ENCODE measurements at regions not wholly inside any gene's neighbourhood (a gene's known extent, or its start where the extent isn't known, plus 50 kb on each side); places are given as distances from the start of the nearest gene placed in this dataset.

DNA sequence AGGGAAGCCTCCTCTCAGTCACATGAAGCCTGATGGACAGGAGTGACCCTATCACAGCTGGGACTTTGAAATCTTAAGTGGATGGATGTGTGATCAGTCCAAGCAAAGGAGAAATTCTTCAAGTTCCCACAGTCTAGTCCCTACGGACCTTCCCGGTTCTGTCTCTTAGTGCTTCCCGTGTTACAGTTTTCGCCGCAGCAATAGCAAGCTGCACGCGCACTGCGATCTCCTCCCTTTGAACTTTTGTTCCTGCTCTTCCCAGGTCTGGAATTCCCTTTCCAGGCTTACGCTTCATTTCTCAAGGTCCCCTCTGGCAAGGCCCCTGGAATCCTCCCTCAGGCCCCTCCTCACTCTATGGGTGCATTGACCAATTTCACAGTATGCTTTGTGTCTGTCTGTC, 89.2 kb downstream of the VEGFA start:
- DNase-seq (ENCODE audit: insufficient read length, low spot score, missing footprints) = no peak
- H3K9me3 ChIP-seq (ENCODE audit: low read depth, low read length) = no peaks in the 10 kb centered on the region
- peaks cover 12% of the 10 kb centered on the region for H3K27me3 ChIP-seq (ENCODE audit: insufficient read depth, low read length)
- no peak overlapping the region for H3K4me3 ChIP-seq (ENCODE audit: insufficient read depth, low read length)
- no peaks in the 10 kb centered on the region for H3K36me3 ChIP-seq (ENCODE audit: insufficient read depth, low read length)
- H3K4me1 ChIP-seq (ENCODE audit: insufficient read depth, low read length) = no peaks in the 10 kb centered on the region
- no peak overlapping the region for H3K4me2 ChIP-seq (ENCODE audit: insufficient read depth, low read length)
- H3K79me2 ChIP-seq (ENCODE audit: insufficient read depth, low read length) = no peaks in the 10 kb centered on the region
- no peak overlapping the region for H3K27ac ChIP-seq (ENCODE audit: low read depth, low read length)
- H2AFZ ChIP-seq (ENCODE audit: low read length) = no peak overlapping the region
- no peaks in the 10 kb centered on the region for H4K20me1 ChIP-seq (ENCODE audit: insufficient read depth, low read length)
- TF ChIP-seq, protein P1, sequence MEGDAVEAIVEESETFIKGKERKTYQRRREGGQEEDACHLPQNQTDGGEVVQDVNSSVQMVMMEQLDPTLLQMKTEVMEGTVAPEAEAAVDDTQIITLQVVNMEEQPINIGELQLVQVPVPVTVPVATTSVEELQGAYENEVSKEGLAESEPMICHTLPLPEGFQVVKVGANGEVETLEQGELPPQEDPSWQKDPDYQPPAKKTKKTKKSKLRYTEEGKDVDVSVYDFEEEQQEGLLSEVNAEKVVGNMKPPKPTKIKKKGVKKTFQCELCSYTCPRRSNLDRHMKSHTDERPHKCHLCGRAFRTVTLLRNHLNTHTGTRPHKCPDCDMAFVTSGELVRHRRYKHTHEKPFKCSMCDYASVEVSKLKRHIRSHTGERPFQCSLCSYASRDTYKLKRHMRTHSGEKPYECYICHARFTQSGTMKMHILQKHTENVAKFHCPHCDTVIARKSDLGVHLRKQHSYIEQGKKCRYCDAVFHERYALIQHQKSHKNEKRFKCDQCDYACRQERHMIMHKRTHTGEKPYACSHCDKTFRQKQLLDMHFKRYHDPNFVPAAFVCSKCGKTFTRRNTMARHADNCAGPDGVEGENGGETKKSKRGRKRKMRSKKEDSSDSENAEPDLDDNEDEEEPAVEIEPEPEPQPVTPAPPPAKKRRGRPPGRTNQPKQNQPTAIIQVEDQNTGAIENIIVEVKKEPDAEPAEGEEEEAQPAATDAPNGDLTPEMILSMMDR (IDR thresholded peaks at IDR 0.05; ENCODE audit: extremely low read depth, low read depth, low read length) = no peak

DNA sequence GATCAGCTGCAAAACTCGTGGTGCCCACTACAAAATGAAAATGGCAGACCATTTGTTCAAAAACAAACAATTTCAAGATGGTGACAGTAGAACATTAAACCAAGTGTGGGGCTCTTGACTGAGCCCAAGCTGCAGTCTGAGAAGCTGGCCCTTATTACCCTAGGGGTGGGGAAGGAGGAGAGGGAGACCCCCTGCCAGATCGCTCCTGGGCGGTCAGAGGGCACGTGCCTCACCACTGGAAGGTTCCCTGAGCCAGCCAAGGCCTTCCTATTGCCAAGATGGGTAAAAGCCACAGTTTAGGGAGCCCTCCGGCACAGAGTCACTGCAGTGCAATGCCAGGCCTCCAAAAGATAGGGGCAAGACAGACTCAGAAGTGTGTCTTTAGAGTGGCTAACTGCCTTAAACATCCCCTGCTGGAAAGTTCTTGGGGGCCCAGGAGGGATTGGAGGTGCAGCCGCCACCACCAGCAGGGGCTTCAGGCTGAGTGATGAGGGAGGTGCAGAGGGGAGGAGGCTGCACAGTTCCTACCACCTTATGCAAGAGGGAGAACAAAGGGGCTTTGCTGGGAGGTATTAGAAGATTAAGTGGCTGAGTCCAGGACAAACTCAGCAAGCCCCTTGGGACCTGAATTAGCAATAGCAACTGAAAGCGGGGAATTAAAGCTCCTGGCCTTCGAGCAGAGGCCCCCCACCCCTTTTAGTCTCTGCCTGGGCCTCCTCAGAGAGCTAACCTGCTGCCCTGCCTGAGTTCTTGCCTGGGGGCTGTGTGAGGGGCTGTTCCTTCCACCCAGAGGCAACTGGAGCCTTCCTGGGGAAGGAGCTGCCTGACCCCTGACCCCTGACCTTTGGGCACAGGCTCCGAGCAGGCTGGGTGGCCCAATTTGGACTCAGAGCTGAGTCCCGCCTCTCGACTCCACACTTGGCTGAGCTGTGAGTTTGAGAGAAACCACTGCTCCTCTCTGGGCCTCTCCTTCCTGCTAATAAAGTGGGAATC, 88.4 kb downstream of the VEGFA start:
- Histone ChIP-seq H3K27me3 (ENCODE audit: insufficient read depth, low read length) (peaks cover 7% of the 10 kb centered on the region), H3K9me3 (ENCODE audit: low read depth, low read length) (no peaks in the 10 kb centered on the region), H3K4me3 (ENCODE audit: insufficient read depth, low read length) (no peak overlapping the region)

DNA sequence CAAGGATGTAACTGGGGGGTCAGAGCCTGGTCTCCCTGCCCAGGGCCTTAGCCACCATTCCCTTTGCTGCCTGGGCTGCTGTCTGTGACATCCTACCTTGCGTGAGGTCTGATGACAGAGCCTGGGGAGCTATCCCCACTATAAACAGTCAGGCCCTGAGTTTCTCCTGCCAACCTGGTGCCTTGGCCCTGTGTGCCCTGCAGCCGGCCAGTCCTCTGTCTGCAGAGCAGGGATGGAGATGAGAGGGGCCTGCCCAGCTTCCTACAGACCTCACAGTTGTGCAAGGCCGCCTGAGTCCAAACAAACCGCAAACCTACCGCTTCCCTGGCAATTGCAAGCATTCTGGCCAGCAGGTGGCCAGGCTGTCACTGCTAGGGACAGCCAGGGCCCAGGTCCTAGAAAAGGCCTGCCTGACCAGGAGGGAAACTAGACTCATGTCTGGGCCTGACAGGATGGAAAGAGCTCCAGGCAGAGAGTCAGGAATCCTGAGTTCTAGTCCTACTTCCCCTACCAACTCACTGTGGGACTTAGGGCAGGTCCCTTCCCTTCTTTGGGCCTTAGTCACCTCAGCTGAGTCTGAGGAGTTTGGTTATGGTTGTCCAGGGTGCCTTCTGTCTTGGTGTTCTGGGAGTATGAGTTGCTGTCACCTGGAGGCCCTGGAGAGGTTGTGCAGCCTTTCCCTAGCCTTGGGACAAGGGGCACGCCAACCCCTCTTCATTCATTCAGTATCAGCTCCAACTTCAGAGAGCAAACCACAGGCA, 86.2 kb downstream of the VEGFA start:
- no peak for DNase-seq (ENCODE audit: insufficient read length, low spot score, missing footprints)
- Histone ChIP-seq H3K27ac (ENCODE audit: low read depth, low read length) (no peak overlapping the region), H2AFZ (ENCODE audit: low read length) (no peak overlapping the region), H3K79me2 (ENCODE audit: insufficient read depth, low read length) (no peaks in the 10 kb centered on the region), H3K27me3 (ENCODE audit: insufficient read depth, low read length) (no peaks in the 10 kb centered on the region), H3K4me1 (ENCODE audit: insufficient read depth, low read length) (peaks cover 8% of the 10 kb centered on the region), H3K36me3 (ENCODE audit: insufficient read depth, low read length) (no peaks in the 10 kb centered on the region), H4K20me1 (ENCODE audit: insufficient read depth, low read length) (no peaks in the 10 kb centered on the region), H3K4me3 (ENCODE audit: insufficient read depth, low read length) (no peak overlapping the region), H3K4me2 (ENCODE audit: insufficient read depth, low read length) (no peak overlapping the region), H3K9me3 (ENCODE audit: low read depth, low read length) (no peaks in the 10 kb centered on the region)
- TF ChIP-seq, protein P1 (IDR thresholded peaks at IDR 0.05; ENCODE audit: extremely low read depth, low read depth, low read length) = peak; percentile 31

More for the DNA sequence above, 88.4 kb downstream of the VEGFA start:
- Histone ChIP-seq H3K79me2 (ENCODE audit: insufficient read depth, low read length) (no peaks in the 10 kb centered on the region), H3K4me1 (ENCODE audit: insufficient read depth, low read length) (no peaks in the 10 kb centered on the region), H3K4me2 (ENCODE audit: insufficient read depth, low read length) (no peak overlapping the region), H3K27ac (ENCODE audit: low read depth, low read length) (no peak overlapping the region), H4K20me1 (ENCODE audit: insufficient read depth, low read length) (no peaks in the 10 kb centered on the region), H2AFZ (ENCODE audit: low read length) (no peak overlapping the region), H3K36me3 (ENCODE audit: insufficient read depth, low read length) (no peaks in the 10 kb centered on the region)
- DNase-seq (ENCODE audit: insufficient read length, low spot score, missing footprints) = no peak
- TF ChIP-seq, protein P1 (IDR thresholded peaks at IDR 0.05; ENCODE audit: extremely low read depth, low read depth, low read length) = no peak

DNA sequence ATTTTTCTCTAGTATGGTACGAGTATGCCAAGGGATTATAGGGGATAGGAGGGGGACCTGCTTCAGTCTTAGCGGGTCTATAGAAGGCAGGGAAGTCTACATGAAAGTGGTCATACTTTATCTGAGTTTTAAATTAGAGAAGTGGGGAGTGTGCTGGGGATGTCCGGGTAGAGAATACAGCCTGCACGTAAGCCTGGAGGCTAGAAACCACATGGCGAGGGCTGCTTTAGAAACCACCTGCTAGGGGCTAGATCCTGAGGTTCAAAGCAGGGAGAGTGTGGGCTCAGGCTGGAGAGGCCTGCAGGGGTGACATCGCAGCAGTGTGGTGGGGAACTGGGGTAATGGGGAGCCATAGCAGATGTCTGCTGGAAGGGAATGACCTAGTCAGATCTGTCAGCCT, 85.2 kb downstream of the VEGFA start:
- Histone ChIP-seq H3K79me2 (ENCODE audit: insufficient read depth, low read length) (no peaks in the 10 kb centered on the region), H4K20me1 (ENCODE audit: insufficient read depth, low read length) (no peaks in the 10 kb centered on the region), H3K27me3 (ENCODE audit: insufficient read depth, low read length) (no peaks in the 10 kb centered on the region), H3K4me3 (ENCODE audit: insufficient read depth, low read length) (no peak overlapping the region), H3K4me2 (ENCODE audit: insufficient read depth, low read length) (no peak overlapping the region), H3K9me3 (ENCODE audit: low read depth, low read length) (no peaks in the 10 kb centered on the region), H3K27ac (ENCODE audit: low read depth, low read length) (no peak overlapping the region), H3K36me3 (ENCODE audit: insufficient read depth, low read length) (no peaks in the 10 kb centered on the region), H2AFZ (ENCODE audit: low read length) (no peak overlapping the region), H3K4me1 (ENCODE audit: insufficient read depth, low read length) (peaks cover 17% of the 10 kb centered on the region)
- DNase-seq (ENCODE audit: insufficient read length, low spot score, missing footprints) = no peak
- TF ChIP-seq, protein P1 (IDR thresholded peaks at IDR 0.05; ENCODE audit: extremely low read depth, low read depth, low read length) = no peak

Data from osteoblast (primary cell).